Kasumi-1 (cell line): ENCODE measurements at regions not wholly inside any gene's neighbourhood (a gene's known extent, or its start where the extent isn't known, plus 50 kb on each side); places are given as distances from the start of the nearest gene placed in this dataset.

Experiments
- DNase-seq, 2 experiments: peaks; one replicate each; lab custom pipeline; 2025; lab: John Stamatoyannopoulos, UW

DNA sequence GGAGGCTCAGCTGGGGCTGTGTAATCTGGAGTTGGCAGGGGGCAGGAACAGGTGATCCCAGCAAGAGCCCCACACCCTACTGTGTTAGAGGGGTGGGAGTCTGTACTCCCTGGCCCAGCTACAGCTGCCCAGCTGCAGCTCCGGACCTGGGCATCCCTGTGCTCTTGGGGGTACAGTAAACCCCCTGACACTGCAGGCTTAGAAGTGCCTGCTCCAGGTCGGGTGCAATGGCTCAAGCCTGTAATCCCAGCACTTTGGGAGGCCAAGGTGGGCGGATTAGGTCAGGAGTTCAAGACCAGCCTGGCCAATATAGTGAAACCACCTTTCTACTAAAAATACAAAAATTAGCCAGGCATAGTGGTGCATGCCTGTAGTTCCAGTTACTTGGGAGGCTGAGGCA, 1228.6 kb upstream of the EYS start:
- DNase-seq = no peak

DNA sequence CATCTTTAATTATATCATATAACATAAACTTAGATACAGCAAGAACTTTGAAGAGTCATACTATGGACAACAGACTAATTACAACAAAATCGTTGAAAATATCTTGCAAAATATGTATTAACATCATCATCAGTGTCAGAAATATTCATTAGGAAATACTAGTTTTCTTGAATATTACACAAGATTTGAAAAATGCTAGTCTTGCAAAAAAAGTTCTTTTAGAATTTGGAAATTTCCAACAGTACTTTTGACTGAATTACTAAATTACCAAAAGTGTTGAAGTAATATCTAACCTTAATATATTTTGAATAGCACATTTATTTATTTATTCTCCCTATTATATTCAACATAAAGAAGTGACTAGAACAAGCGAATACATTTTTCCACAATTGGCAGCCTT, 1224.8 kb upstream of the EYS start:
- no peak for DNase-seq

DNA sequence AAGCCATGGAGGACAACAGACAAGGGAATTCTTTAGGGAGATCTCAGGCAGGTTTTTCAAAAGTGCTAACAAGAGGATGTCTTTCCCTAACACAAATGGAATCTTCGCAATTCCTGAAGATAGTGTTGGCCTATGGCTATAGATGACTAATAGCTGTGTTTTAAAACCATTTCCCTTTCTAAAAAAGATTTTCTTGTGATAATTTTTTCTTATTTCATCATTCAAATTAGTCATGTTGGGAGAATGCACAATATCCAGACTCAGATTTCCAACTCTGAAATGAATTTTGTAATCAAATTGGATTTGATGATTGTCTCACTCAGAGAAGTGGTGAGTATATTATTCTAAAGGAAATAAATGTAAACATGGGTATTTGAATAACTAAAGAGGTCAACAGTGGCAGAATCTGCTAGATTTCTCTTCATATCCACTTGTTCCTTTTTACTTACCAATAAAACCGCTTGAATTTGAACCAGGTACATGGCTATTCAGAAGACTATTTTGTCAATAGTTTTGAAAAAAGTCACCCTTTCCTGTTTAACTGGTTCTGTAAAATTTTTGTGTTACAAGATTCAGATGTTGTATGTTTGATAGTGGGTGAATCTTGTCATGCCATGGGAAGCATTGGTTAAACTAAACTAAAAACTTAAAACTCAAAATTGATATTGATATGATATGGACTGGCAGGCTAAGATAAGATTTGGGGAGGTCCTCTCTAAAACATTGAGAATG, 1223.7 kb upstream of the EYS start:
- no peak for DNase-seq

DNA sequence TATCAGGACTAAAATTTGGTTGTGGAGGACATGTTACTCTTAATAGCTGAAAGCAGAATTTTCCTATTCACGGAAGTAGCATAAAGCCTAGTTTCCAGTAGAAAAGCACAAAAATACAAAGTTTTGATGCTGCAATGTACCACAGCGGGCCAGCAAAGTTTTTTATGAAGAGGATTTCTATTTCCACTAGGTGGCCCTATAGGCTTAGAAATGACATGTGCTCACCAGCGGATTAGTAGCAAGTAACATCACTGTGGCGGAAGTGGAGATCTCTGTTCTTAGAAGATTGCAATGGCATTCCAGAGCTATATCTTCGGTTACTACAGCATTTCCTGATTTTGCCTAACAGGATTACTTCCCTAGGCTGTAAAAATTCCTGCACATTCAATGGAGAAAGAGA, 1219.0 kb upstream of the EYS start:
- peak in 1 of 2 experiments; percentile 3 for DNase-seq

DNA sequence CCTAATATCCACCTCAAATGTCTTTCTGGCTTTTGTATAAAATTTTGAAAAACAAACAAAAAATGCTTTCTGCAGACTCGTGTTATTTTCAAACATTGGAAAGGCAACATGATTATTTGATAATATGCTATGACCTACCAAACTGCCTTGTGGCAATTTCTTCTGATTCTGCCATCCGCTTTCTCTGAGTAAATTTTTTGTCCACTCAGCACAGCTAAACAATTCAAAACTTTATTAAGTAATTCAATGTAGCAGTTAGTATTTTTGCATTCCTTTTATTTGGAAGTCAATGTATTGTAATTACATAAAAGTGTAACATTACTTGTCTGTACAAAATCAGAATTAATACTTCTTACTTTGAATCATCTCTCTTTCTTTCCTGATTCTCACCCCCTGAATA, 1206.6 kb upstream of the EYS start:
- no peak for DNase-seq

DNA sequence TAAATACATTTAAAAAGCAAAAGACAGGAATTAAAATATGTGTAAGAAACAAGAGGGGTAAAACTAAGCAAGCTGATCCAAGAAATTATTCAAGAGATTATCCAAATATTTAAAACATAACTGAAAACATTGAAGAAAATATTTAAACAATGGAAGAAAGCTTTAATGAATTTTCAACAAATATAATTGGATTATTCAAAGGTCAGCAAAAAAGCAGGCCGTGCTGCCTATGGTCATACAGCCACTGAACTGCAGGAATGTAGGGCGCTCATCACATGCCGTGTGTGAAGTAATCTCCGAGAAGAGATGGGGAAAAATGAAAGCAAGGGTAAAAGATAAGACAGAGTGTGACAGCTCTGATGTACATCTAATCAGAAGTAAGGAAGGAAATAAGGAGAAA, 1195.4 kb upstream of the EYS start:
- no peak for DNase-seq

DNA sequence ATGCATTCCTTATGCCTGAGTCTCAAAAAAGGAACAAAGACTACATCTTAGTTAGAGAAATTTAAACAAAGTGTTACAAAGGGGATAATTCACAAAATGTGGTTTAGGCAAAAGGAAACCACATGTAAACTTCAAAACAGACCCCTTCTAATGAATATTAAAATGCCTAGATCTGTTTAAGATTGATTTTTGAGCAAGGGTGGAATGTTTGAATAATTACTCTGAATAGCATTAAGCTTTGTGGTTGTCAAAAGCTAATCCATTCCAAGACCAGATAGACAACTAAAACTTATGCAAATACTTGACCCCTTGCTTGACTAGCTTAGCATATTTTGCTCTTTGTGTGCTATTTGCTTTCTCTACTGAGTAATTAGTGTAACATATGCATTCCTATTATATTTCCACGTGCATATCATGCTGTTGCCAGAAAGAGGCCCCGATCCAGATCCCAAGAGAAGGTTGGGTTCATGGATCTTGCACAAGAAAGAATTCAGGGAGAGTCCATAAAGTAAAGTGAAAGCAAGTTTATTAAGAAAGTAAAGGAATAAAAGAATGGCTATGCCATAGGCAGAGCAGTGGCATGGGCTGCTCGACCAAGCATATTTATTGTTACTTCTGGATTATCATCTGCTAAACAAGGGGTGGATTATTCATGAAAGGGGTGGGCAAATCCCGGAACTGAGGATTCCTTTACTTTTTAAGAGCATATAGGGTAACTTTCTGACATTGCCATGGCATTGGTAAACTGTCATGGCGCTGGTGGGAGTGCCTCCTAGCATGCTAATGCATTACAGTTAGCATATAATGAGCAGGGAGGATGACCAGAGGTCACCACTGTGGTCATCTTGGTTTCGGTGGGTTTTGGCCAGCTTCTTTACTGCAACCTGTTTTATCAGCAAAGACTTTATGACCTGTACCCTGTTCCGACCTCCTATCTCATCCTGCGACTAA, 1193.4 kb upstream of the EYS start:
- no peak for DNase-seq

DNA sequence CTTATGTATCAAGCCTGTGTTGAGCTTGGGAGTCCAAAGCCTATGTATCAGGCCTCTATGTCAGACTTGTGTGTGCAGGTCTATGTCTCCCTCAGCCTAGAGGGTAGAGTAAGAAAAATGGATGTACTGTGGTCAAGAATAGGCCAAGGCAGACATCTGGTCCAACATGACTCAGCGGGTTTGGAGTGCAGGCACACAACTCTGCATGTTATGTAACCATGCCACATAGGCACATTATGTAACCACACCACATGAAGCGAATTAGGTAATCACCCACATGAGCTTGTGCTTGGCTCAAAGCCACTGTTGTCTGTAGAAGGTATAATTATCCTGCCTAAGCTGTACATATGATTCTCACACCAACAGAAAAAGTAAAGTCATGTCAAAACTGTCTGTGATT, 1190.5 kb upstream of the EYS start:
- DNase-seq = no peak

DNA sequence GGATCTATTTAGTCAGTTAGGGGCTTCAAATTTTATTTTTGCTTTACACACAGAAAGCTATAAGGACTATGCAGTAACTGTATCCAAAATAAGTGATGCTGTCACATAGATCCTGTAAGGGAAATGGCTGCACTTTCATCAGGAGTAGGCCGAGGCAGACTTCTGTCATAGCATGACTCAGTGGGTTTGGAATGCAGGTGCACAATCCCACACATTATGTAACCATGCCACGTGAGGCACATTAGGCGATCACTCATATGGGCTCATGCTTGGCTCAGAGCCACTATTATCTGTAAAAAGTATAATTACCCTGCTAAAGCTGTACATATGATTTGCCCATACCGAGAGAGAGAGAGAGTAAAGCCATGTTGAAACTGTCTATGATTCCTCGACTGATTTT, 1189.4 kb upstream of the EYS start:
- DNase-seq = no peak

DNA sequence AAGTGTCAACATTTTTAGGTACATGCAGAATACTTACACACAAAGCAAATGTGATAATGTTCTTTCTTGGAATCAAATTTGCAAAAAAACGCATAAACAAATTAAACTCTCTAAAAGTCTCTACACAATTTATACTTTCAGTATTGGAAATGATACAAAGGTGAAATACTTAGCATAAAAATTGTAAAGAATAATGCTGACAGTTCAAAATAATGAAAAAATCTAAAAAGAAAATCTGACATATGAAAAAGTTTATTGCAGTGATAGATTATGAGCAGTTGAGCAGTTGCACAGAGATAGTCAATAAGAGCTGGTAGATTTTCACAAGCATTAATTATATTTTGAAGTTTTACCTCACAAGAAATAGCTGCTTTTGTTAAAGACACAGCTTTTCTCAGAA, 1176.4 kb upstream of the EYS start:
- no peak for DNase-seq

DNA sequence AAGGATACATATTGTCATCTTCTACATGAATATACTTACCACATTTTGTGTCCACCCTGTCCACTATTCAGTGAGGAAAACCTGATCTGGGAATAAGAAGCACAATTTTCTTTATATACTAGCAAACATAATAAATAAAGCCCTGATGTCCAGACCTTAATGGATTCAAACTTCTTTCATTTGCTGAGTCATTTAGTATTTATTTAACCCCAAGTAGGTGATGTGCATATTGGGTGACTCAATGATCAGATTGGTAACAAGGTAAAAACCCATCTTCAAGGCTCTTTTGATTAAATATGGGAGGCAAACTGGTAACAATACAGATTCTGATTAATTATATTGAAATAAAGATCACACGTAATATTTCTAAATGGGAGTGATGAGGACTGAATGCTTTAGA, 1159.8 kb upstream of the EYS start:
- DNase-seq = no peak

DNA sequence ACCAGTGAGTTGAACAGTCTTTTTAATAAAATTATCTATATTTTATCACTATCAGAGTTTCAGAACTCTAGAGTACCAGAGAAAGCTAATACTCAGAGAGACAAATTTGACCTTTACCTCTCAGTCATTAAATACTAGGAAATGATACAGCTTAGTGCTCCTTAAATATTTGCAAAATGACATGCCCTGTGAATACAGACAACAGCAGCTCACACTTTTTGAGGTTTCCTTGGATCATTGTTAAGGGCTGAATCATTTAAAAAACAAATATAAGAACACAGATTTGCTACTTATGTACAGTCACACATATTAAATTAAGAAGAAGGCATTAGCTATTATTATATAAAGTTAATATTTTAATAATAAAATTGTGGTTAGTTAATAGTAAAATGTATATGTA, 1158.7 kb upstream of the EYS start:
- no peak for DNase-seq

DNA sequence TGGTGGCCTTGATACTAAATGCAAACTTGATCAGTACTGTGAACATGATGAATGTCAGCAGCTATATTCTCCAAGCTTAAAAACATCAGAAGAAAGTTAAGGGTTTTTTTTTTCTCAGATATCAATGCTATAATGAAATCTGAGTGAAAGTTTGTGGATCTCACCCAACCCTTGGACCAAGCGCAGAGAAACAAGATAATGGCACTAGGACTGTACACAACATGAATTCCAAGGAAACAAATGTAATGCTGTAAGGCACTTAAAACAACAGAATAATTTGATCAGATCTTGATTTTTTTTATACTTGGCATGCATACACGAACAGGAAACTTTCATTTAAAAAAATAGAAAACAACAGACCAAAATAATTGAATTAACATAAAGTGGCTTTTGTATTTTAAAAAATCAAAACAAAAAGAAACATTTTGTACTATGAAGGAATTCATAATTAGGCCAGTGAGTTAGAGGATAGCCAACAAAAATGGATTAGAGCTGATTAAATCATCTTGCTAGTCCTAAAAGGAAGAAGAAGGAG, 1154.0 kb upstream of the EYS start:
- no peak for DNase-seq

DNA sequence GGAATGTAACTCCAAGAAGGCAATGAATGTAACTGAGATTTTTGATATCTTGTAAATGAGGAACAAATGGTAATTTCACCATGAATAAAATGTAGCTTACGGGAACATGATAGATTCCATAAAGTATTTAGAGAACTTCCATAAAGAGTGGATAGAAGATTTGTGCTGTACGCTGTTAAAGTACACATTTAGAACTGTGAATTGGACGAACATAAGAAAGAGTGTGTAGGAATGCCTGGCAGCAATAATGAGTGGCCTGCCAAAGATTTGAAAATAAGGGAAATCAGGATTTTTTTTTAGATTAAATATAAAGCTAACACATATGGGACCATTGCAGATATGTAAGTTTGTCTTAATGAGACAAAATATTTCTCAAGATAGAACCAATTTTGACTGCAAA, 1153.3 kb upstream of the EYS start:
- DNase-seq = no peak

DNA sequence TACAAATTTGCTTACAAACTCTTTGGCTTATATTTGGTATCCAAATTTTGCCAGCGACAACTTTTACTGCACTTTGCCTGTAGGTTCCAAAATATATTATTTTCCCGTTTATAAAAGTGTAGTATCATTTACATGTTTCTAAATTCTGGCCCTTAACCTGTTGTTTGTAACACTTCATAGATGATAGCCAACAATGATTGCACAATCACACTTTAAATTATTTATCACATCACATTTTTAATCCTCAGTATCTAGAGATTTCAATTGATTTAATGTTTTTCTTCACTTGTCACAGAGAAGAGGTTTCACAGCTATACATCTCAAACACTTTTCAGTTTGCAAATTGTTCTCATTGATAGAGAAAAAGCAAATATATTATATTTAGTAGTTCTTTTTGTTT, 1151.2 kb upstream of the EYS start:
- no peak for DNase-seq

DNA sequence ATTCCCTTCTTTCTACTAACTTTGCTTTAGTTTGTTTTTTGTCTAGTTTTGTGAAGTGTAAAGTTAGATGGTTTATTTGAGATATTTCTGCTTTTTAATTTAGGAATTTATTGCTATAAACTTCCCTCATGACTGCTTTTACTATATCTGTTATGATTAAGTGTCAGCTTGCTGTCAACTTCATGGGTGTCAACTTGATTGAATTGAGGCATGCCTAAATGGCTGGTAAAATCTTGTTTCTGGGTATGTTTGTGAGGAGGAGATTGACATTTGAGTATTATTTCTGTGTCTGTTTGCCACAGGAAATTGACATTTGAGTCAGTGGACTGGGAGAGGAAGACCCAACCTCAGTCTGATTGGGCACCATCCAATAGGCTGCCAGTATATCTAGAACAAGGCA, 1147.0 kb upstream of the EYS start:
- no peak for DNase-seq

DNA sequence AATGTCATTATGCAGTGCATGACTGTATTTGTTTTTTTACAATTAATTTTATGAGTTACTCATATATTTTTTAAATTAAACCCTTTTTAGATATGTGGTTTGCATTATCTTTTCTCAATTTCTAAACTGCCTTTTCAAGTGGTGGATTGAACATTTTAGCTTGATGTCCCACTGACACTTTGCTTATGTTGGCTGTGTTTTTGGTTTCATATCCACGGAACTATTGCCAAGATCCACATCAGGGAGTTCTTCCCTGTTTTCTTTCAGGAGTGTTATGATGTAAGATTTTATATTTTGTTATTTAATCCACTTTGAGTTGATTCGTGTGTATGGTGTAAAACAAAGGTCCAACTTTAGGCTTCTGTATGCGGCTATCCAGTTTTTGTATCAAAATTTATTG, 1144.9 kb upstream of the EYS start:
- DNase-seq = no peak

DNA sequence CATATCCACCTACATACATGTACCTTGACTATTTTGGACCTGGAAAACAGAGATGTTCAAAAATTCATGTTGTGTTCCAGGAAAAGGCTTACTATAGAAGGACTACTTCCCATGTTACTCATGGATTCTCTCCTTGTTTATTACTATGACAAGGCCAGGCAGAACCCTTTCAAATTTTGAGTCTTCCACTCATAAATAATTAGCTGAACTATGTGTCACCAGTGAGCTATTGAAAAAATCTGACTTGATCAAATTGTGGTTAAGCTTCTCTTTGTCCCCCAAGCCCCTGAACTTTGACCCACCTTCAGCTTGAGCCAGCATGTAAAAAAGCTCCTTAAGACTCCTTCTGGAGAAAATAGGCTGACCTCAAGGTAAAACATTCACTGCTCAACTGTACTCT, 1142.8 kb upstream of the EYS start:
- no peak for DNase-seq

DNA sequence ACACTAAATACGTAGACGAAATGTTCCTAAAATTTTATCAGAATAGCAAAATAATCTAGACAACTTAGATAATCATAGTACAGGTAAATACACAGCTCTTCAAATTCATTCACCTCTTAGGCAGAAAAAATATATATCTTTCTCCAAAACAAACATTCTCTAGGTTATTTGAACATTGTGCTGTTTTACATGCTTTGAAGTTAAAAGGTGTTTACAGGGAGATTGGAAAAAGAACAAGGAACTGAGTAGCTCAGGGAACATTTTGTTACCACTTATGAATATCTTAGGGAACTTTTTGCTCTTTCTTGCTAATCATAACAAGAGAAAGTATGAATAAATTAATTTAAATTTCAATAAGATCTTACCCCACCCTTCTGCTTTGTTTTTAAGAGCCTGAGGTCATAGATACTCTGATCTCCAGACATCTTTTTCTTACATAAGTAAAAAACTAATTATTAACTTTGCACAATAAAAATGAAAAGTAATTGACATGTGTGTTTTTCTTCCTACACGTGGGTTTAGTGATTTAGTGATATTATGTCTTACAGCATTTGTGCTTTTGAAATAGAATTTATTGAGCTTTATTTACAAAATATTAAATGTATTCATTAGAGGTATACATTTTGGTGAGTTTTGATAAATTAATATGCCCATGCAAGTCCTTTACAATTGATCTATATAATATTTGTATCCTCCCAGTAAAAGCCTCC, 1141.4 kb upstream of the EYS start:
- DNase-seq = no peak

DNA sequence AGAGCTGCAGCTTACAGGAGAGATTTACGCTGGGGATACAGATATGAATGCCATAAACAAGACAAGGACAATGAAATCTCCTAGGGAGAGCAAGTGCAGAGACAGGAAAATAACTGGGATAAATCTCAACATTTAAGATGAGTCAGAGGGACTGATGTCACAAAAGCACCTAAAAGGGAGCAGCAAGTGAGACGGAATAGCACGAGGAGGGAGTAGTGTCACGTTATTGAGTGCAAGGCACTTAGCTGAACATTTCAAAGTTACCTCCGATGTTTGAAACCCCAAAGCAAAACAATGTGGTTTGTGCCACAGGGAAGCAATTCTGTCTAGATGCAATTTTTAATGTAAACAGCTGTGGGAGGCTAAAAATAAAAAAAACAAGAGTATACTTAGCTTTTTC, 1131.7 kb upstream of the EYS start:
- DNase-seq = no peak

DNA sequence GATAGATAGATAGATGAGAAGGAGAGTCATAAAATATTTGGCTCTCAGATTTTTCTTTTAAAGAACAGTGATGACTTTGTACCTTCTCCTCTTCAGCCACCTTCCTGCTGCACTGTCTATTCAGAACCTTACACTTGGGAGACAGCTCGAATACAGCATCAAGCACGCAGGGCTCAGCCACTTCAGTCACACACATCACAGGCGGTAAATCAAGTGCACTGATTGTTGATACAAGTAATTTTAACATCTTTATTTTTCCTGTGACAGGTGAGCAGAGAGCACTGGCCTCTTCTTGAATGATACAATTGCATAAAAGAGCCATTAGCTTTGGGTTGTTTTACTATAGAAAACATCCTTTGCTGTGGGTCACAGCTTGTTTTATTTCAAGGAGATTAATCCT, 1118.5 kb upstream of the EYS start:
- DNase-seq = no peak

DNA sequence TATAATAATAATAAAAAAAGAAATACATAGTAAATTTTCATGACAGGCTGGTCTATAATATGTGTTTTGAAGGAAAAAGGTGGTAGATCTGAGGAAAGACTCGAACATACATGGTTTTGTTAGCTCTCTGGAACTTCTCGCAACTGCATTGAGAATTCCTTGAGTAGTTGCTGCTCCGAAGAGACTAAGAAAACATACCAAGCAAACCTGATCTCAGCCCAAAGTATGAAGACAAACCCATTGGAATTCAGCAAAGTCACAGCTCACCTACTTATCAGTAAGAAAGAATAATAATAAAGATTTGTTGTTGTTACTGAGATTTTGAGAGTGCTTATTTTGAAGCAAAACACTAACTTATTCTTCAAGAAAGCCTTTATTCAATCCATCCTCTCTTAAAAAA, 1107.1 kb upstream of the EYS start:
- no peak for DNase-seq

DNA sequence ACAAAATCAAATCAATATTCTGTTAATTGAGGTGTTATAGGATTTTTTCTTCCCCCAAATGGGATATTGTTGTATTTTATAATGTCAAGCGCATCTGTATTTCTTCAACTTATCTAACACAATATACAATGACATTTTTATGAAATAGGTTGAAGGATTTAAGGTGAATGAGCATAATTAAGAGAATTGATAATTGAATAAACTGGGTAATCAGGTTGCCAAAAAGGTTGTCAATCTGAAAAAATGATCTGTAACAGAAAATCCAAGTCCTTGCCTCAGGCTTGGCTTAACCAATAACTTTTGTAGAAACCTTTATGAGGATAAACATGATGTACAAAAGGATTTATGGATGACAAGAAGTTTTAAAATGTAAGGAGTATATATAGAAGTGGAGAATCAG, 1101.7 kb upstream of the EYS start:
- DNase-seq = no peak
